DND-41 (cell line): ENCODE measurements at regions not wholly inside any gene's neighbourhood (a gene's known extent, or its start where the extent isn't known, plus 50 kb on each side); places are given as distances from the start of the nearest gene placed in this dataset.

ENCODE experiments used
- ATAC-seq: fragments of 200-7000 bp; cut with Tn5 transposase; 3 replicates; pipeline ENCODE4 v1.9.1; 2021; ENCODE audit warnings: low read depth; ENCODE audit not compliant: insufficient read depth
- DNase-seq: peaks from one replicate; pipeline ENCODE4 v3.0.0-alpha.2; 2020
- H2AFZ ChIP-seq: 2 replicates; pipeline ENCODE4 v1.6.0; 2012; ENCODE audit warnings: low read depth, low read length
- H3K27ac ChIP-seq: 2 replicates; pipeline ENCODE4 v1.5.1; 2012; ENCODE audit warnings: low read length, inconsistent platforms
- H3K27me3 ChIP-seq: fragments of 200-600 bp; sonication (generic); 2 replicates; pipeline ENCODE4 v1.6.0; 2012; ENCODE audit warnings: low read length, mild to moderate bottlenecking, inconsistent platforms; ENCODE audit not compliant: insufficient read depth, poor library complexity
- H3K36me3 ChIP-seq: 2 replicates; pipeline ENCODE4 v1.5.1; 2012; ENCODE audit warnings: low read length, inconsistent platforms; ENCODE audit not compliant: insufficient read depth
- H3K4me1 ChIP-seq: 2 replicates; pipeline ENCODE4 v1.5.1; 2012; ENCODE audit warnings: mild to moderate bottlenecking, low read length; ENCODE audit not compliant: insufficient read depth
- H3K4me2 ChIP-seq: 2 replicates; pipeline ENCODE4 v1.6.0; 2012; ENCODE audit warnings: mild to moderate bottlenecking, moderate library complexity, low read length, inconsistent platforms; ENCODE audit not compliant: insufficient read depth
- H3K4me3 ChIP-seq, 2 experiments: fragments of 200-600 bp in 1 of 2; shearing (Covaris generic) in 1 of 2; 2 replicates each; pipeline ENCODE4 v1.5.1; 2012 to 2016; ENCODE audit warnings: inconsistent platforms in 2 of 2, low read length in 2 of 2, mild to moderate bottlenecking in 2 of 2, low read depth in 1 of 2, moderate library complexity in 1 of 2
- H3K79me2 ChIP-seq: 2 replicates; pipeline ENCODE4 v1.6.0; 2012; ENCODE audit warnings: low read length, inconsistent platforms; ENCODE audit not compliant: insufficient read depth
- H3K9ac ChIP-seq: 2 replicates; pipeline ENCODE4 v1.6.0; 2012; ENCODE audit warnings: low read depth, mild to moderate bottlenecking, inconsistent platforms, low read length, moderate library complexity
- H3K9me3 ChIP-seq: 2 replicates; pipeline ENCODE4 v1.5.1; 2012; ENCODE audit warnings: low read length, moderate library complexity, mild to moderate bottlenecking, inconsistent platforms; ENCODE audit not compliant: insufficient read depth, severe bottlenecking
- H4K20me1 ChIP-seq: 2 replicates; pipeline ENCODE4 v1.6.0; 2012; ENCODE audit warnings: low read length; ENCODE audit not compliant: insufficient read depth
- CTCF ChIP-seq: IDR thresholded peaks from 2 replicates; pipeline ENCODE4 v1.5.1; 2012; ENCODE audit warnings: borderline replicate concordance, low read length, moderate library complexity, mild to moderate bottlenecking; ENCODE audit not compliant: poor library complexity, severe bottlenecking; ENCODE audit errors: extremely low read depth
- EZH2 ChIP-seq: IDR thresholded peaks from 3 replicates; pipeline ENCODE4 v1.6.1; 2012; ENCODE audit warnings: borderline replicate concordance, low read depth, mild to moderate bottlenecking, moderate library complexity, low read length, inconsistent platforms; ENCODE audit not compliant: severe bottlenecking

GRCh38 chr7:115223959-115224358 lies 302.1 kb downstream of the MDFIC start:
- no peak overlapping the region for H3K4me3 ChIP-seq
- H4K20me1 ChIP-seq: no peaks in the 10 kb centered on the region
- H3K27me3 ChIP-seq: no peaks in the 10 kb centered on the region
- no peak for DNase-seq
- H3K9me3 ChIP-seq: no peaks in the 10 kb centered on the region
- no peak overlapping the region for H2AFZ ChIP-seq
- no peak for TF ChIP-seq CTCF
- no peak for TF ChIP-seq EZH2
- no peaks in the 10 kb centered on the region for H3K79me2 ChIP-seq
- peaks cover 5% of the 10 kb centered on the region for H3K4me1 ChIP-seq
- no peaks in the 10 kb centered on the region for H3K36me3 ChIP-seq
- H3K9ac ChIP-seq: no peak overlapping the region
- no peak for ATAC-seq
- no peak overlapping the region for H3K4me2 ChIP-seq
- no peak overlapping the region for H3K27ac ChIP-seq

- DNase-seq (no peak), ATAC-seq (no peak)
- no peak overlapping the region for H2AFZ ChIP-seq
- H3K4me3 ChIP-seq: no peak overlapping the region
- H3K79me2 ChIP-seq: no peaks in the 10 kb centered on the region
- H3K27ac ChIP-seq: no peak overlapping the region
- no peaks in the 10 kb centered on the region for H3K9me3 ChIP-seq
- no peaks in the 10 kb centered on the region for H4K20me1 ChIP-seq
- no peaks in the 10 kb centered on the region for H3K27me3 ChIP-seq
- no peak overlapping the region for H3K4me2 ChIP-seq
- H3K4me1 ChIP-seq: peaks cover 7% of the 10 kb centered on the region
- no peaks in the 10 kb centered on the region for H3K36me3 ChIP-seq
- no peak overlapping the region for H3K9ac ChIP-seq
- TF ChIP-seq CTCF (no peak), EZH2 (no peak)
These were observed 299.6 kb downstream of the MDFIC start for GRCh38 chr7:115221456-115221855.

- Histone ChIP-seq H3K4me1 (peaks cover 10% of the 10 kb centered on the region), H3K36me3 (no peaks in the 10 kb centered on the region), H3K27ac (no peak overlapping the region), H4K20me1 (no peaks in the 10 kb centered on the region), H3K4me3 (no peak overlapping the region), H3K9ac (no peak overlapping the region), H3K27me3 (no peaks in the 10 kb centered on the region), H3K79me2 (no peaks in the 10 kb centered on the region), H3K9me3 (no peaks in the 10 kb centered on the region), H3K4me2 (no peak overlapping the region), H2AFZ (no peak overlapping the region)
- no peak for TF ChIP-seq EZH2
- TF ChIP-seq CTCF: no peak
- no peak for ATAC-seq
- no peak for DNase-seq
These were observed 296.2 kb downstream of the MDFIC start for GRCh38 chr7:115218076-115218475.

- H3K27me3 ChIP-seq: no peaks in the 10 kb centered on the region
- no peaks in the 10 kb centered on the region for H3K79me2 ChIP-seq
- no peak for DNase-seq
- no peak overlapping the region for H3K27ac ChIP-seq
- H2AFZ ChIP-seq: no peak overlapping the region
- H4K20me1 ChIP-seq: no peaks in the 10 kb centered on the region
- no peak overlapping the region for H3K4me2 ChIP-seq
- H3K36me3 ChIP-seq: no peaks in the 10 kb centered on the region
- ATAC-seq: peak; percentile 67; the same call in 2 of the 3 replicates
- H3K9me3 ChIP-seq: no peaks in the 10 kb centered on the region
- H3K9ac ChIP-seq: no peak overlapping the region
- TF ChIP-seq CTCF: peak; percentile 54
- no peak for TF ChIP-seq EZH2
- no peak overlapping the region for H3K4me3 ChIP-seq
- H3K4me1 ChIP-seq: peaks cover 10% of the 10 kb centered on the region
These were observed 295.5 kb downstream of the MDFIC start for GRCh38 chr7:115217373-115217772.
